ENCODE measurements at regions not wholly inside any gene's neighbourhood (a gene's known extent, or its start where the extent isn't known, plus 50 kb on each side); places are given as distances from the start of the nearest gene placed in this dataset.

GRCh38 chr3:28877912-28878311 is 403.0 kb upstream of the RBMS3 start:
- TF ChIP-seq GATA2 (IDR thresholded peaks at IDR 0.05; ENCODE audit: low read depth, low read length) (no peak), GATA3 (IDR thresholded peaks at IDR 0.05; ENCODE audit: low read depth, low read length) (no peak)

All from SH-SY5Y (cell line).